Activated CD4-positive, alpha-beta T cell treated with anti-CD3 and anti-CD28 coated beads, Interleukin-2, amount 10 ng/mL, durations not matched to agents 7 days and 5 days (primary cell): ENCODE measurements at regions not wholly inside any gene's neighbourhood (a gene's known extent, or its start where the extent isn't known, plus 50 kb on each side); places are given as distances from the start of the nearest gene placed in this dataset.

Source experiments
- CTCF ChIA-PET: fragments of 350-600 bp; sonication (Branson Sonifier 250); formaldehyde crosslinking; loops from one replicate; lab custom pipeline; 2021; ENCODE audit warnings: antibody characterized with exemption; lab: Charles Lee
- POLR2A ChIA-PET: fragments of 350-600 bp; sonication (Branson Sonifier 250); formaldehyde crosslinking; loops from one replicate; lab custom pipeline; 2021; ENCODE audit warnings: antibody characterized with exemption; lab: Charles Lee
- DNase-seq: peaks from one replicate; pipeline ENCODE4 v3.0.0-alpha.2; 2020
- H3K27ac Mint-ChIP-seq: one replicate; pipeline ENCODE4 v1.8.0; 2021; ENCODE audit warnings: mild to moderate bottlenecking, moderate library complexity, mixed read lengths
- H3K27me3 Mint-ChIP-seq: one replicate; pipeline ENCODE4 v1.8.0; 2021; ENCODE audit warnings: mixed read lengths
- H3K36me3 Mint-ChIP-seq: one replicate; pipeline ENCODE4 v1.8.0; 2021; ENCODE audit warnings: low read depth, mixed read lengths
- H3K4me1 Mint-ChIP-seq: one replicate; pipeline ENCODE4 v1.8.0; 2021; ENCODE audit warnings: mixed read lengths
- H3K4me3 Mint-ChIP-seq: one replicate; pipeline ENCODE4 v1.8.0; 2021; ENCODE audit warnings: mild to moderate bottlenecking, moderate library complexity, mixed read lengths
- H3K9me3 Mint-ChIP-seq: one replicate; pipeline ENCODE4 v1.8.0; 2021; ENCODE audit warnings: mixed read lengths

DNA sequence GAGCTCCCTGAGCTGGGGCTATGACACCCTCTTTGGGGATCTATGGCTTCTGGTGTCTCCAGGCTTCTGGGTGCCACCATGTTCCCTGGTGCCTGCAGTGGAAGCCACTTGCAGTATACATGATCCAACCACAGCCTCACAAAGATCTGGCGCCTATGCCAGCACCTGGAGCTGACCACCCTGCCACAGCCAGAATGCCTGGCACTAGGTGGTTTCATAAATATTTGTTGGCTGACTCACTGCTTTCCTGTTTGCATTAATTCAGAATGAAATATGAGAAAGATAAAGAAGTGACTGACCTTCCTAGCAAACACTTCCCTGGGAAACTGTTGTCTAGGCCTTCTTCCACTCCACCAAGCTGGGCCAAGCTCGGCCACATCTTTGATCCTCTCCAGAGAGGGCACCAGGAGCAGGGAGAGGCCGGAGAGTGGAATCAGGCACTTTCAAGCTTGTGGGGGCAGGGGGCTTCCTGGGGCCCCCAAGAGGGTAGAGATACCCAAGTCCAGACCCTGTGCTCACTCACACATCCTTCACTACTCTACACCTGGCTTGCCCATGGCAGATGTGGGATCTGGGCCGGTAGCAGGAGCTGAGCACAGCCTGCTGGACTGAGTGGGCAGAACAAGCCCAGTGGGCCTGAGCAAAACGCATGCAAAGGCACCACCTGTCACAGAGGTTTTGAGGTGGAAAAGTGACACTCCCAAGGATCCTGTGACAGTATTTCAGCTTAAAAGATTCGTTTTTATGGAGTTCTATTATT, 565.7 kb downstream of the SLC4A3 start:
- Mint-ChIP-seq H3K4me1 (no peaks in the 10 kb centered on the region), H3K9me3 (no peaks in the 10 kb centered on the region), H3K27ac (no peak overlapping the region), H3K4me3 (no peak overlapping the region), H3K27me3 (no peaks in the 10 kb centered on the region), H3K36me3 (no peaks in the 10 kb centered on the region)
- ChIA-PET POLR2A (no interaction called here), CTCF (no interaction called here)
- DNase-seq: no peak

GRCh38 chr2:220194630-220195584, 567.5 kb downstream of the SLC4A3 start:
- no peak overlapping the region for H3K4me3 Mint-ChIP-seq
- H3K27ac Mint-ChIP-seq: no peak overlapping the region
- H3K36me3 Mint-ChIP-seq: no peaks in the 10 kb centered on the region
- ChIA-PET CTCF (no interaction called here), POLR2A (no interaction called here)
- no peaks in the 10 kb centered on the region for H3K9me3 Mint-ChIP-seq
- no peak for DNase-seq
- H3K4me1 Mint-ChIP-seq: no peaks in the 10 kb centered on the region
- no peaks in the 10 kb centered on the region for H3K27me3 Mint-ChIP-seq

- no peak overlapping the region for H3K27ac Mint-ChIP-seq
- no peaks in the 10 kb centered on the region for H3K9me3 Mint-ChIP-seq
- no peaks in the 10 kb centered on the region for H3K4me1 Mint-ChIP-seq
- ChIA-PET POLR2A (no interaction called here), CTCF (no interaction called here)
- H3K27me3 Mint-ChIP-seq: no peaks in the 10 kb centered on the region
- no peak overlapping the region for H3K4me3 Mint-ChIP-seq
- no peaks in the 10 kb centered on the region for H3K36me3 Mint-ChIP-seq
- DNase-seq: no peak
These were observed 571.5 kb downstream of the SLC4A3 start for GRCh38 chr2:220198896-220199295.

DNA sequence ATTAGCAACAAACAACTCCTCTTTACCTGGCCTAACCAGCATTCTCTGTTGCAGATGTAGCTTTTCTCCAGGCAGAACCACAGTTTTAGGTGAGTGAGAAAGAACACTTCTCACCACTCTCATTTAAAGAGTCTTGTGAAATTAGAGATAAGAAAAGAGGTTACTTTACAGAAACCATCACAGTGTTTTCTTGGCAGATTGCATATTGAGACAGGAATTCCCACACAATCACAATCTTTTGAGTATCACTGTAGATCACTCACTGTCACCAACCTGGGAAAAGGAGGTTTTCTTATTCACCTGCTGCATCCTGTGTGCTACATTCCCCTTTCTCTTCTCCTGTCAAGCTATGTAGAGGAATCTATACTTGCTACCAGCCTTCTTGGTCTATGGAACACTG, 574.6 kb downstream of the SLC4A3 start:
- Mint-ChIP-seq H3K27me3 (no peaks in the 10 kb centered on the region), H3K4me1 (no peaks in the 10 kb centered on the region), H3K9me3 (peaks cover 2% of the 10 kb centered on the region), H3K4me3 (no peak overlapping the region), H3K36me3 (no peaks in the 10 kb centered on the region), H3K27ac (no peak overlapping the region)
- ChIA-PET CTCF (no interaction called here), POLR2A (no interaction called here)
- no peak for DNase-seq

DNA sequence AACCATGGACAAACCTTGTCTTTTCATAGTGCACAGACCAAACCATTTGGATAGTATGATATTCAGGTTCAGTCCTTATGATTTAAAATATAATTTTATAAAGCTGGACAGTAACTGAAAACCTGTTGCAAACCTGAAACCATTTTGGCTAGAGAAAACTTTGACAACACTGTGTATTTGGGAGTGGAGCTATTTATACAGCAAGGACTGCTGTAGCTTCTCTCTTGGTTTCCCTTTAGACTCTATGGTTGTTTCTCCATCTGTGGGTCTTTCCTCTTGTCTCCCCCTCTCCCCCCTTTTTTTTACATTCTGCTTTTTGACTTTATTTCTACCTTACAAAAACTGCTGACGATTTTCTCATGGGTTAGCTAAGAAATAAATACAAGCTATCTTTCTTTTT, 581.7 kb downstream of the SLC4A3 start:
- peaks cover 2% of the 10 kb centered on the region for H3K9me3 Mint-ChIP-seq
- no peak overlapping the region for H3K27ac Mint-ChIP-seq
- no peaks in the 10 kb centered on the region for H3K27me3 Mint-ChIP-seq
- ChIA-PET POLR2A (no interaction called here), CTCF (no interaction called here)
- DNase-seq: no peak
- H3K4me1 Mint-ChIP-seq: no peaks in the 10 kb centered on the region
- no peak overlapping the region for H3K4me3 Mint-ChIP-seq
- no peaks in the 10 kb centered on the region for H3K36me3 Mint-ChIP-seq

GRCh38 chr2:220209751-220210150, 582.3 kb downstream of the SLC4A3 start:
- Mint-ChIP-seq H3K36me3 (no peaks in the 10 kb centered on the region), H3K4me1 (no peaks in the 10 kb centered on the region), H3K27me3 (no peaks in the 10 kb centered on the region), H3K4me3 (no peak overlapping the region), H3K27ac (no peak overlapping the region), H3K9me3 (peaks cover 2% of the 10 kb centered on the region)
- ChIA-PET CTCF (no interaction called here), POLR2A (no interaction called here)
- no peak for DNase-seq

GRCh38 chr2:220212296-220213080, 585.1 kb downstream of the SLC4A3 start:
- Mint-ChIP-seq H3K4me3 (no peak overlapping the region), H3K9me3 (no peaks in the 10 kb centered on the region), H3K36me3 (no peaks in the 10 kb centered on the region), H3K4me1 (no peaks in the 10 kb centered on the region), H3K27me3 (no peaks in the 10 kb centered on the region), H3K27ac (no peak overlapping the region)
- ChIA-PET CTCF (no interaction called here), POLR2A (no interaction called here)
- DNase-seq: no peak

DNA sequence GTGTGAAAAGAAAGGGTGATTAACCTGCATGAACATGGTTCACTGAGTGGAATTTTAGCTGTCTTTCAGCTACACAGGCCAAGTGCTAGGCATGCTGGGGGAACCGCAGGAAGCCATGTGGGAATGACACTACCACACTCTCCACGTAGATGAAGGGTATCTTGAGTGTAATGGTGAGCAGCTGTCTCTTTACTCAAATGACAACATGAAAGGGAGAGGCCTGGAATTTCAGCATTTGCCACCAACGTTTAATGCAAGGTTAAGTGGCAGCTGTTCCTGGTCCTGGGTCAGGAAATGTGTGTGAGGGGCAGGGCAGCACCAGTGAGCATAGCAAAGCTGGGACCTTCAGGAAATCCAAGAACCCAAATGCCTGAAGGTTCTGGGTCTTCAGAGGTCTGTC, 588.4 kb downstream of the SLC4A3 start:
- no peak overlapping the region for H3K4me3 Mint-ChIP-seq
- no peak overlapping the region for H3K27ac Mint-ChIP-seq
- no peaks in the 10 kb centered on the region for H3K27me3 Mint-ChIP-seq
- ChIA-PET CTCF (no interaction called here), POLR2A (interaction anchor here (0.5 kb wide), 1 partner anchor 228 kb away, joined by 3 read pairs; no protein-coding TSS in a partner anchor)
- H3K4me1 Mint-ChIP-seq: no peaks in the 10 kb centered on the region
- DNase-seq: no peak
- no peaks in the 10 kb centered on the region for H3K9me3 Mint-ChIP-seq
- no peaks in the 10 kb centered on the region for H3K36me3 Mint-ChIP-seq

- no peaks in the 10 kb centered on the region for H3K4me1 Mint-ChIP-seq
- POLR2A ChIA-PET: no interaction called here
- CTCF ChIA-PET: no interaction called here
These were observed 591.9 kb downstream of the SLC4A3 start for GRCh38 chr2:220219371-220219770.

GRCh38 chr2:220220009-220220408, 592.6 kb downstream of the SLC4A3 start:
- Mint-ChIP-seq H3K36me3 (no peaks in the 10 kb centered on the region), H3K9me3 (no peaks in the 10 kb centered on the region), H3K27ac (no peak overlapping the region)

More at GRCh38 chr2:220219371-220219770, 591.9 kb downstream of the SLC4A3 start:
- H3K27ac Mint-ChIP-seq: no peak overlapping the region
- H3K27me3 Mint-ChIP-seq: no peaks in the 10 kb centered on the region
- no peaks in the 10 kb centered on the region for H3K36me3 Mint-ChIP-seq
- H3K9me3 Mint-ChIP-seq: no peaks in the 10 kb centered on the region
- H3K4me3 Mint-ChIP-seq: no peak overlapping the region
- DNase-seq: no peak

DNA sequence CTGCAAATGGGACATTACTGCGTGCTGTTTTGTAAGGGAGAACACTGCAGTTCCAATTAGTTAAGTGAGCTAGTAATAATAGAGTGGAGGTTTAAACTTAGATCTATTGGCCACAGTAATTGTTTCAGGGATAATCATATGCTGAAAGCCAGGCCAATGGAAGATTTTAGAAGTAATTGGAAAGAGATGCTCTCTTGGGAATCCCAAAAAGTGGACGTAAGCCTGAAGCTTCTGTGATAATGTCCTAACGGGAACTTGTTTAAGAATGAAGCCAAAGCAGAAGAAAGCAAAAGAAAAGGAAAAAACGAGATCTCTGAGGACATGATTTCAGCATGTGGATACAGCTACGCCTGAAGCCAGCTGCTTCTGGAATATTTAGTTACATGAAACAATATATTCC, 594.6 kb downstream of the SLC4A3 start:
- no peak overlapping the region for H3K4me3 Mint-ChIP-seq
- H3K27me3 Mint-ChIP-seq: no peaks in the 10 kb centered on the region
- H3K9me3 Mint-ChIP-seq: no peaks in the 10 kb centered on the region
- CTCF ChIA-PET: no interaction called here
- H3K4me1 Mint-ChIP-seq: no peaks in the 10 kb centered on the region
- no peaks in the 10 kb centered on the region for H3K36me3 Mint-ChIP-seq
- H3K27ac Mint-ChIP-seq: no peak overlapping the region
- DNase-seq: no peak
- POLR2A ChIA-PET: no interaction called here

More at GRCh38 chr2:220220009-220220408, 592.6 kb downstream of the SLC4A3 start:
- H3K27me3 Mint-ChIP-seq: no peaks in the 10 kb centered on the region
- no peaks in the 10 kb centered on the region for H3K4me1 Mint-ChIP-seq
- ChIA-PET CTCF (no interaction called here), POLR2A (no interaction called here)
- DNase-seq: no peak
- no peak overlapping the region for H3K4me3 Mint-ChIP-seq

GRCh38 chr2:220224691-220225543, 597.5 kb downstream of the SLC4A3 start:
- CTCF ChIA-PET: no interaction called here
- Mint-ChIP-seq H3K4me3 (no peak overlapping the region), H3K9me3 (no peaks in the 10 kb centered on the region), H3K36me3 (no peaks in the 10 kb centered on the region), H3K27ac (no peak overlapping the region), H3K4me1 (no peaks in the 10 kb centered on the region), H3K27me3 (no peaks in the 10 kb centered on the region)
- POLR2A ChIA-PET: no interaction called here
- DNase-seq: no peak
